Posterior cingulate gyrus (tissue), 11 donors: ENCODE measurements at regions not wholly inside any gene's neighbourhood (a gene's known extent, or its start where the extent isn't known, plus 50 kb on each side); places are given as distances from the start of the nearest gene placed in this dataset.
"Not testable (repeated sequence)": the region's sequence is repeated elsewhere in the genome, so short reads cannot be mapped to it uniquely, and the experiment has no call there.

ENCODE experiments used
- DNase-seq, 10 donors: peaks; one replicate each; pipeline versions ENCODE4 v3.0.0 to v3.0.0-alpha.2; 2020 to 2021; ENCODE audit warnings: mixed read lengths in 3 of 10
- intact Hi-C: fragments of 100-400 bp; cut with DNase I; formaldehyde crosslinking; loops from one replicate; pipeline ENCODE4 v1.15.1; 2023

GRCh38 chr1:213414911-213415310 is 363.9 kb downstream of the RPS6KC1 start:
- intact Hi-C loops: no loop called here
- DNase-seq: no peak

GRCh38 chr1:213415691-213416380 is 364.8 kb downstream of the RPS6KC1 start:
- intact Hi-C loops: no loop called here
- peak in 1 of 10 donors; percentile 77 for DNase-seq

- peak in 1 of 10 donors; percentile 72 for DNase-seq
- intact Hi-C loops: no loop called here
Measured at GRCh38 chr1:213416461-213417224, 365.6 kb downstream of the RPS6KC1 start.

GRCh38 chr1:213417225-213417820 is 366.3 kb downstream of the RPS6KC1 start:
- intact Hi-C loops: no loop called here
- peak in 1 of 10 donors; percentile 60 for DNase-seq

GRCh38 chr1:213417846-213418245 is 366.8 kb downstream of the RPS6KC1 start:
- peak in 1 of 10 donors; percentile 49 for DNase-seq
- intact Hi-C loops: no loop called here

- peak in 4 of 10 donors; percentile 24 to 84 (median 56) for DNase-seq
- intact Hi-C loops: no loop called here
Measured at GRCh38 chr1:213418268-213419071, 367.4 kb downstream of the RPS6KC1 start.

- DNase-seq: peak in 1 of 10 donors; percentile 51
- intact Hi-C loops: no loop called here
Measured at GRCh38 chr1:213419401-213420030, 368.5 kb downstream of the RPS6KC1 start.

GRCh38 chr1:213421178-213421577 is 370.1 kb downstream of the RPS6KC1 start:
- peak in 1 of 10 donors; percentile 36 for DNase-seq
- intact Hi-C loops: not testable (repeated sequence)

GRCh38 chr1:213423041-213423440 is 372.0 kb downstream of the RPS6KC1 start:
- intact Hi-C loops: no loop called here
- no peak for DNase-seq

GRCh38 chr1:213423605-213424004 is 372.6 kb downstream of the RPS6KC1 start:
- no peak for DNase-seq
- intact Hi-C loops: no loop called here

- intact Hi-C loops: no loop called here
Measured at GRCh38 chr1:213425376-213426030, 374.5 kb downstream of the RPS6KC1 start.

GRCh38 chr1:213429642-213430041 is 378.6 kb downstream of the RPS6KC1 start:
- intact Hi-C loops: no loop called here
- DNase-seq: no peak

More at GRCh38 chr1:213425376-213426030, 374.5 kb downstream of the RPS6KC1 start:
- no peak for DNase-seq

GRCh38 chr1:213435715-213436114 is 384.7 kb downstream of the RPS6KC1 start:
- intact Hi-C loops: no loop called here
- DNase-seq: no peak

- no peak for DNase-seq
- intact Hi-C loops: no loop called here
Measured at GRCh38 chr1:213438339-213438738, 387.3 kb downstream of the RPS6KC1 start.

GRCh38 chr1:213439703-213440102 is 388.7 kb downstream of the RPS6KC1 start:
- intact Hi-C loops: no loop called here
- DNase-seq: no peak

- intact Hi-C loops: no loop called here
- DNase-seq: no peak
Measured at GRCh38 chr1:213440766-213441165, 389.7 kb downstream of the RPS6KC1 start.

- intact Hi-C loops: no loop called here
- DNase-seq: no peak
Measured at GRCh38 chr1:213443415-213443814, 392.4 kb downstream of the RPS6KC1 start.

GRCh38 chr1:213444224-213444623 is 393.2 kb downstream of the RPS6KC1 start:
- DNase-seq: no peak
- intact Hi-C loops: no loop called here

GRCh38 chr1:213446496-213446895 is 395.5 kb downstream of the RPS6KC1 start:
- DNase-seq: no peak
- intact Hi-C loops: no loop called here

- no peak for DNase-seq
- intact Hi-C loops: no loop called here
Measured at GRCh38 chr1:213448360-213448759, 397.3 kb downstream of the RPS6KC1 start.
